Mucosa of descending colon (tissue), 3 donors: ENCODE measurements at regions not wholly inside any gene's neighbourhood (a gene's known extent, or its start where the extent isn't known, plus 50 kb on each side); places are given as distances from the start of the nearest gene placed in this dataset.

ENCODE experiments used
- ATAC-seq: fragments of 200-7000 bp; cut with Tn5 transposase; one replicate; pipeline ENCODE4 v1.9.1; 2020; ENCODE audit warnings: mild to moderate bottlenecking, moderate library complexity
- DNase-seq, 3 donors: peaks; one replicate each; pipeline ENCODE4 v3.0.0-alpha.2; 2020
- H3K36me3 ChIP-seq: fragments of 200-600 bp; one replicate; pipeline ENCODE4 v1.8.0; 2021; ENCODE audit warnings: low read depth, mild to moderate bottlenecking
- H3K4me1 ChIP-seq: fragments of 200-600 bp; one replicate; pipeline ENCODE4 v1.8.0; 2021; ENCODE audit warnings: low read depth, mild to moderate bottlenecking
- H3K4me3 ChIP-seq: fragments of 200-600 bp; one replicate; pipeline ENCODE4 v1.8.0; 2021; ENCODE audit warnings: mild to moderate bottlenecking
- H3K9me3 ChIP-seq: fragments of 200-600 bp; one replicate; pipeline ENCODE4 v1.8.0; 2021; ENCODE audit warnings: mild to moderate bottlenecking
- CTCF ChIP-seq: fragments of 200-600 bp; IDR thresholded peaks from one replicate; pipeline ENCODE4 v1.8.0; 2022; ENCODE audit warnings: antibody characterized with exemption, mild to moderate bottlenecking
- intact Hi-C, 2 donors: fragments of 100-400 bp; cut with DNase I in 1 of 2; cut with micrococcal nuclease in 1 of 2; formaldehyde crosslinking; loops; one replicate each; pipeline versions ENCODE4 v1.11.0 to v1.11.1; 2022; cut with DNase I, micrococcal nuclease
- donor health status: DM: no; HTN: no; CAD: no; lungs with moderate emphysema.
- donor health status: DM: no; HTN: no; CAD: no.
- donor health status: DM: no; HTN: yes; CAD: no.

GRCh38 chr16:86186313-86186712 is 287.4 kb downstream of the IRF8 start:
- H3K4me3 ChIP-seq, result no peak overlapping the region
- no peaks in the 10 kb centered on the region for H3K36me3 ChIP-seq
- no peak for TF ChIP-seq CTCF
- ATAC-seq (no peak), DNase-seq (no peak)
- intact Hi-C loops, result no loop called here
- no peaks in the 10 kb centered on the region for H3K4me1 ChIP-seq
- H3K9me3 ChIP-seq, result no peaks in the 10 kb centered on the region

GRCh38 chr16:86189934-86190333 is 291.0 kb downstream of the IRF8 start:
- ATAC-seq, result no peak
- no peak for TF ChIP-seq CTCF
- DNase-seq, result no peak
- Histone ChIP-seq H3K4me3 (no peak overlapping the region), H3K36me3 (no peaks in the 10 kb centered on the region), H3K9me3 (no peaks in the 10 kb centered on the region), H3K4me1 (peaks cover 3% of the 10 kb centered on the region)
- intact Hi-C loops, result no loop called here

GRCh38 chr16:86191663-86192062 is 292.7 kb downstream of the IRF8 start:
- no peaks in the 10 kb centered on the region for H3K36me3 ChIP-seq
- no peak overlapping the region for H3K4me3 ChIP-seq
- H3K4me1 ChIP-seq, result peaks cover 3% of the 10 kb centered on the region
- intact Hi-C loops, result no loop called here
- no peak for TF ChIP-seq CTCF
- DNase-seq, result no peak
- H3K9me3 ChIP-seq, result no peaks in the 10 kb centered on the region
- no peak for ATAC-seq

- DNase-seq (no peak), ATAC-seq (no peak)
- intact Hi-C loops, result no loop called here
- H3K9me3 ChIP-seq, result no peaks in the 10 kb centered on the region
- H3K36me3 ChIP-seq, result no peaks in the 10 kb centered on the region
- peaks cover 3% of the 10 kb centered on the region for H3K4me1 ChIP-seq
- H3K4me3 ChIP-seq, result no peak overlapping the region
- no peak for TF ChIP-seq CTCF
Measured at GRCh38 chr16:86193528-86194193, 294.7 kb downstream of the IRF8 start.

- TF ChIP-seq CTCF, result no peak
- no peaks in the 10 kb centered on the region for H3K36me3 ChIP-seq
- no peak overlapping the region for H3K4me3 ChIP-seq
- peaks cover 3% of the 10 kb centered on the region for H3K4me1 ChIP-seq
- ATAC-seq (no peak), DNase-seq (no peak)
- intact Hi-C loops, result loop anchor here in 1 of 2 donors (5.0 kb wide), 1 partner anchor 321 kb away; no protein-coding TSS in a partner anchor
- H3K9me3 ChIP-seq, result no peaks in the 10 kb centered on the region
Measured at GRCh38 chr16:86195863-86196630, 297.1 kb downstream of the IRF8 start.
